Right lobe of liver (tissue), 4 donors: ENCODE measurements at regions not wholly inside any gene's neighbourhood (a gene's known extent, or its start where the extent isn't known, plus 50 kb on each side); places are given as distances from the start of the nearest gene placed in this dataset.

Experiments
- POLR2A ChIP-seq: fragments of 450-650 bp; IDR thresholded peaks from one replicate; pipeline ENCODE4 v1.6.1; 2017; ENCODE audit warnings: antibody characterized with exemption, mild to moderate bottlenecking
- TF ChIP-seq, protein P1 (sequence below), 4 donors: fragments of 200-600 bp in 3 of 4; fragments of 450-650 bp in 1 of 4; IDR thresholded peaks; one replicate each; pipeline versions ENCODE4 v1.5.1 to v1.8.0; 2016 to 2022; ENCODE audit warnings: antibody characterized with exemption in 4 of 4, mild to moderate bottlenecking in 2 of 4
- donor health status: DM: no; HTN: no; CAD: no.
- donor health status: DM: no; HTN: no; CAD: no.
- donor health status: DM: no; HTN: yes; CAD: no.

- TF ChIP-seq, protein P1, sequence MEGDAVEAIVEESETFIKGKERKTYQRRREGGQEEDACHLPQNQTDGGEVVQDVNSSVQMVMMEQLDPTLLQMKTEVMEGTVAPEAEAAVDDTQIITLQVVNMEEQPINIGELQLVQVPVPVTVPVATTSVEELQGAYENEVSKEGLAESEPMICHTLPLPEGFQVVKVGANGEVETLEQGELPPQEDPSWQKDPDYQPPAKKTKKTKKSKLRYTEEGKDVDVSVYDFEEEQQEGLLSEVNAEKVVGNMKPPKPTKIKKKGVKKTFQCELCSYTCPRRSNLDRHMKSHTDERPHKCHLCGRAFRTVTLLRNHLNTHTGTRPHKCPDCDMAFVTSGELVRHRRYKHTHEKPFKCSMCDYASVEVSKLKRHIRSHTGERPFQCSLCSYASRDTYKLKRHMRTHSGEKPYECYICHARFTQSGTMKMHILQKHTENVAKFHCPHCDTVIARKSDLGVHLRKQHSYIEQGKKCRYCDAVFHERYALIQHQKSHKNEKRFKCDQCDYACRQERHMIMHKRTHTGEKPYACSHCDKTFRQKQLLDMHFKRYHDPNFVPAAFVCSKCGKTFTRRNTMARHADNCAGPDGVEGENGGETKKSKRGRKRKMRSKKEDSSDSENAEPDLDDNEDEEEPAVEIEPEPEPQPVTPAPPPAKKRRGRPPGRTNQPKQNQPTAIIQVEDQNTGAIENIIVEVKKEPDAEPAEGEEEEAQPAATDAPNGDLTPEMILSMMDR (IDR thresholded peaks at IDR 0.05): no peak
- no peak for TF ChIP-seq POLR2A
Observed at GRCh38 chr4:159425737-159426305, 322.9 kb downstream of the RAPGEF2 start.
